Glutamatergic neuron (in vitro differentiated cells): ENCODE measurements at regions not wholly inside any gene's neighbourhood (a gene's known extent, or its start where the extent isn't known, plus 50 kb on each side); places are given as distances from the start of the nearest gene placed in this dataset.

Experiments
- DNase-seq: peaks from one replicate; pipeline ENCODE4 v3.0.0; 2022
- H3K27ac Mint-ChIP-seq: one replicate; pipeline ENCODE4 v1.8.0; 2020; ENCODE audit warnings: mild to moderate bottlenecking, mixed read lengths, inconsistent platforms; ENCODE audit not compliant: unreplicated experiment
- H3K27me3 Mint-ChIP-seq: one replicate; pipeline ENCODE4 v1.8.0; 2020; ENCODE audit warnings: mild to moderate bottlenecking, moderate library complexity, mixed read lengths, inconsistent platforms; ENCODE audit not compliant: unreplicated experiment
- H3K36me3 Mint-ChIP-seq: one replicate; pipeline ENCODE4 v1.8.0; 2020; ENCODE audit warnings: mild to moderate bottlenecking, mixed read lengths, inconsistent platforms; ENCODE audit not compliant: unreplicated experiment
- H3K4me1 Mint-ChIP-seq: one replicate; pipeline ENCODE4 v1.8.0; 2020; ENCODE audit warnings: mild to moderate bottlenecking, low read depth, mixed read lengths, inconsistent platforms; ENCODE audit not compliant: unreplicated experiment
- H3K4me3 Mint-ChIP-seq: one replicate; pipeline ENCODE4 v1.8.0; 2020; ENCODE audit warnings: mild to moderate bottlenecking, mixed read lengths, inconsistent platforms; ENCODE audit not compliant: unreplicated experiment
- H3K9me3 Mint-ChIP-seq: one replicate; pipeline ENCODE4 v1.8.0; 2020; ENCODE audit warnings: mild to moderate bottlenecking, moderate library complexity, mixed read lengths, inconsistent platforms; ENCODE audit not compliant: unreplicated experiment
- TF ChIP-seq, protein P1 (sequence below): fragments of 200-600 bp; sonication (generic); IDR thresholded peaks from one replicate; pipeline ENCODE4 v1.5.0; 2021; ENCODE audit not compliant: partially characterized antibody, unreplicated experiment

DNA sequence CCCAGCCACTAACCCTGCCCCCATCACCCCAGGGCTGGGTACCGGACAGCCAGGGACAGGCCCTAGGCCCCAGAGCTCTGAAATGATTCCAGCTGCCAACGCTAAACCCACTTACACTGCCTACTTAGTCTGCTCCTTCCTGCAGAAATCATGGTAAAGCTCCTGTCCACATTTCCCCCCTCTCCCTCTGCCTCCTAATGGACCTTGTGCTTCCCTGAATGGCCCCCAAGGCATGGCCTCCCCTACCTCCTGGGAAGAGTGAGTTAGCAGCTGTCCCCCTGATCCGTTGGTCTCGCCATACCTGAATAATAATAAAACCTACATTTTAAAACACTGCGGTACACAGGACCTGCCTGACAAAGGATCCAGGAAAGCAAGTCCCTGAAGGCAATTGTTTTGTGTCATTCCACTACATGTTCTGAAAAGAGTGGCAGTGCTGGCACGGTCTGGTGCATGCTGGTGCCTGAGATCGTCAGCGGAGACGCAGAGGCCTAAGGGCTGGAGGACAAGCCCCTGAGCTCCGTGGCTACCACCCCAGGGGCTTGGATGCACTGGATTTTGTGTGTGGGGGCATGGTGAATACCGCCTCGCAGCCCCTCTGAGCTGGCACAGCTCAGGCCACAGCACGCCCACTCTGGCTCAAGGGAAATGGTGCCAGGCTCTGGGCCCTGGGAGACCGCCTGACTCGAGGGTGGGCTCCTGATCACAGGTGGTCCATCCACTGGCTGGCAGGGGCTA is 186.3 kb downstream of the CTTN start:
- H3K9me3 Mint-ChIP-seq = no peaks in the 10 kb centered on the region
- no peak overlapping the region for H3K27ac Mint-ChIP-seq
- H3K36me3 Mint-ChIP-seq = peaks cover 9% of the 10 kb centered on the region
- TF ChIP-seq, protein P1, sequence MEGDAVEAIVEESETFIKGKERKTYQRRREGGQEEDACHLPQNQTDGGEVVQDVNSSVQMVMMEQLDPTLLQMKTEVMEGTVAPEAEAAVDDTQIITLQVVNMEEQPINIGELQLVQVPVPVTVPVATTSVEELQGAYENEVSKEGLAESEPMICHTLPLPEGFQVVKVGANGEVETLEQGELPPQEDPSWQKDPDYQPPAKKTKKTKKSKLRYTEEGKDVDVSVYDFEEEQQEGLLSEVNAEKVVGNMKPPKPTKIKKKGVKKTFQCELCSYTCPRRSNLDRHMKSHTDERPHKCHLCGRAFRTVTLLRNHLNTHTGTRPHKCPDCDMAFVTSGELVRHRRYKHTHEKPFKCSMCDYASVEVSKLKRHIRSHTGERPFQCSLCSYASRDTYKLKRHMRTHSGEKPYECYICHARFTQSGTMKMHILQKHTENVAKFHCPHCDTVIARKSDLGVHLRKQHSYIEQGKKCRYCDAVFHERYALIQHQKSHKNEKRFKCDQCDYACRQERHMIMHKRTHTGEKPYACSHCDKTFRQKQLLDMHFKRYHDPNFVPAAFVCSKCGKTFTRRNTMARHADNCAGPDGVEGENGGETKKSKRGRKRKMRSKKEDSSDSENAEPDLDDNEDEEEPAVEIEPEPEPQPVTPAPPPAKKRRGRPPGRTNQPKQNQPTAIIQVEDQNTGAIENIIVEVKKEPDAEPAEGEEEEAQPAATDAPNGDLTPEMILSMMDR = no peak
- H3K27me3 Mint-ChIP-seq = peaks cover 6% of the 10 kb centered on the region
- no peak overlapping the region for H3K4me3 Mint-ChIP-seq
- DNase-seq = peak; percentile 12
- H3K4me1 Mint-ChIP-seq = peaks cover 3% of the 10 kb centered on the region

DNA sequence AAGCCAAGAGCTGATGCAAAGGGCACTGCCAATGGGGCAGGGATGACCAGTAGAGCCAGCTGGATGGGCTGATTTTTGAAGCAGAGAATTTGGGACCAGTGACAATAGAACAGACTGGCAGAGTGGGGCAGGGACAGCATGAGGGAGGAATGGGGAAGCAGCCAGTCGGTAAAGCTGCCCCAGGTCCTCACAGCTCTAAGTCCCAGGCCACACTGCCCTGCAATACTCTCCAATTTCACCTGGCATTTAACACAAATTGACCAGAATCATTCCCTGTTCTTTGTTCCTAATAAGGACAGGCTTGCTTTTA is 186.9 kb downstream of the CTTN start:
- H3K27me3 Mint-ChIP-seq = peaks cover 6% of the 10 kb centered on the region
- TF ChIP-seq, protein P1 = no peak
- peaks cover 3% of the 10 kb centered on the region for H3K4me1 Mint-ChIP-seq
- H3K36me3 Mint-ChIP-seq = peaks cover 10% of the 10 kb centered on the region
- H3K27ac Mint-ChIP-seq = no peak overlapping the region
- no peak for DNase-seq
- no peaks in the 10 kb centered on the region for H3K9me3 Mint-ChIP-seq
- H3K4me3 Mint-ChIP-seq = no peak overlapping the region

DNA sequence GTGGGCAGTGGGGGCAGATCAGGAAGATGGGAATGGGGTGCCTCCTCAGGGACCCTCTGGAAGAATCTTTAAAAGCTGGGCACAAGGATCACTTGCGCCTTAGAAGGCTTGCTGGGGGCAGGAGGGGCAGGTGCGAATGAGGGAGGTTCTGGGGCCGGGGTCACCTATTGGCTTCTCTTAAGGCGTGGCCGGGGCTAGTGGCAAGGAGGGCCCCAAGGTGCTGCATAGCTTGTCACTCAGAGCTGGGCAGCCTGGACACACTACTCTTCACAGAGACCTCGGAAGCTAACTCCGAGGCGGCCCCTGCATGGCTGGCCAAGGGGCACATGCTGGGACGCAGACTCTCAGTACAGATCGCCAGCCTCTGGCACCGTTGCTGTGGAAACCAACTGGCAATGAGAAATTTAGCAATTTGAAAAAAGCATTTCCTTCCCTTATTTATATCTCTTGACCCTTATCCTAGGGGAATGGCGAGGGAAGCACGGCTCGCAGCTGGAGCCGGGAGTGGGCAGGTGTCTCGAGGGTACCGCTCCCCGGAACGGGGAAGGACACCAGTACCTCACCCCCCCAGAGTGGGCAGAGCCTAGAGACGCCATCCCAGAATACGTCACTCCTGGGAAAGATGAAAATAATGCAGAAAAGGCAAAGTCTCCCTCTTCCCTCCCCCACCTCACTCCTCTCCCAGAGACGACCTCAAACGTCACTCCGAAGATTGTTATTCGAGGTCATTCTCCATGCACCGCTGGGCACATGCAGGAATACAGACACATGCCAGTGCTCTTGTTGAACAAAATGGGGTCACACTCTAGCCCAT is 188.1 kb downstream of the CTTN start:
- H3K27ac Mint-ChIP-seq = no peak overlapping the region
- peaks cover 6% of the 10 kb centered on the region for H3K27me3 Mint-ChIP-seq
- peak; percentile 12 for DNase-seq
- peaks cover 5% of the 10 kb centered on the region for H3K4me1 Mint-ChIP-seq
- no peak overlapping the region for H3K4me3 Mint-ChIP-seq
- no peaks in the 10 kb centered on the region for H3K9me3 Mint-ChIP-seq
- TF ChIP-seq, protein P1 = no peak
- peaks cover 10% of the 10 kb centered on the region for H3K36me3 Mint-ChIP-seq

DNA sequence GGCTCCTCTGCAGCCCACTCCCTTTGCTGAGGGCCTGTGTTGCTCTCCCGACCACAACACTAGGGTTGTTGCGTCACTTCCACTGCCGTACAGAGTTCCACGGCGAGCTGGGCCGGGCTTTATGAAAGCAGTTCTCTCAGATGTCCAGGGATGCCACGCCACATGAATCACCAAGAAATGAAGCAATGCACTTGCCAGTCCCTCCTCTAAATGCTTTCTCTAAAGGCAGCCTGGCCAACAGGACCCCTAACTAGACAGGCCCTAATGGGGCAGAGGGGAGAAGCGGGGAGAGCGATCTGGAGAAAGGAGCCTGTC is 188.7 kb downstream of the CTTN start:
- Mint-ChIP-seq H3K36me3 (peaks cover 10% of the 10 kb centered on the region), H3K27me3 (peaks cover 6% of the 10 kb centered on the region), H3K9me3 (no peaks in the 10 kb centered on the region), H3K4me1 (peaks cover 5% of the 10 kb centered on the region), H3K27ac (no peak overlapping the region), H3K4me3 (no peak overlapping the region)
- DNase-seq = no peak
- TF ChIP-seq, protein P1 = no peak

DNA sequence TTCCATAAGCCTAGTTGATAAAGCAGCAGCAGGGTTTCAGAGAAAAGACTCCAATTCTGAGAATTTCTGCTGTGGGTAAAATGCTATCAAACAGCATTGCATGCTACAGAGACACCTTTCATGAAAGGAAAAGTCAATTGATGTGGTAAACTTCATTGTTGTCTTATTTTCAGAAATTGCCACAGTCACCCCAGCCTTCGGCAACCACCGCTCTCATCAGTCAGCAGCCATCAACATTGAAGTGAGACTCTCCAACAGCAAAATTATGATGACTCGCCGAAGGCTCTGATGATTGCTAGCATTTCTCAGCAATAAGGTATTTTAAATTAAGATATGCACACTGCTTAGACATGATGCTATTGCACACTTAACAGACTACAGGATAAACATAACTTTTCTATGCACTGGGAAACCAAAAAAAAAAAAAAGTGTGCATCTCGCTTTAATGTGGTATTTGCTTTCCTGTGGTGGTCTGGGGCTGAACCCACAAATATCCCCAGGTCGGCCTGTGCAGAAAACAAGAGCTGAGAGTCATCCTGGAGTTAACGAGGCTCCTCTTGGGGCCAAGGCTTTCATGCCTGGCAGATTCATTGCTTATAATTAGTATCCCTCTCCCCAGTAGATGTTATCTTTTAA is 192.1 kb downstream of the CTTN start:
- peaks cover 10% of the 10 kb centered on the region for H3K36me3 Mint-ChIP-seq
- H3K9me3 Mint-ChIP-seq = peaks cover 1% of the 10 kb centered on the region
- H3K27me3 Mint-ChIP-seq = peaks cover 8% of the 10 kb centered on the region
- no peak for DNase-seq
- H3K4me1 Mint-ChIP-seq = peaks cover 5% of the 10 kb centered on the region
- TF ChIP-seq, protein P1 = no peak
- no peak overlapping the region for H3K4me3 Mint-ChIP-seq
- no peak overlapping the region for H3K27ac Mint-ChIP-seq
